ENCODE measurements at regions not wholly inside any gene's neighbourhood (a gene's known extent, or its start where the extent isn't known, plus 50 kb on each side); places are given as distances from the start of the nearest gene placed in this dataset.
A peak's percentile ranks its signal among the peaks of the same experiment; 100 is the strongest.

GRCh38 chr14:71625175-71625574 is 307.1 kb upstream of the RGS6 start:
- DNase-seq (ENCODE audit: low read depth in 1 of 2, low spot score in 1 of 2) = peak; percentile 1 to 57
- Histone ChIP-seq H3K27me3 (ENCODE audit: insufficient read depth, poor library complexity, severe bottlenecking) (no peaks in the 10 kb centered on the region), H3K4me3 (replicated peaks; ENCODE audit: insufficient read depth, low read length) (no peak overlapping the region), H3K27ac (replicated peaks) (no peak overlapping the region)
- TF ChIP-seq POLR2AphosphoS5 (IDR thresholded peaks at IDR 0.05; ENCODE audit: low read depth) (no peak), GABPA (IDR thresholded peaks at IDR 0.05; ENCODE audit: low read depth) (no peak)
- TF ChIP-seq, protein P1, sequence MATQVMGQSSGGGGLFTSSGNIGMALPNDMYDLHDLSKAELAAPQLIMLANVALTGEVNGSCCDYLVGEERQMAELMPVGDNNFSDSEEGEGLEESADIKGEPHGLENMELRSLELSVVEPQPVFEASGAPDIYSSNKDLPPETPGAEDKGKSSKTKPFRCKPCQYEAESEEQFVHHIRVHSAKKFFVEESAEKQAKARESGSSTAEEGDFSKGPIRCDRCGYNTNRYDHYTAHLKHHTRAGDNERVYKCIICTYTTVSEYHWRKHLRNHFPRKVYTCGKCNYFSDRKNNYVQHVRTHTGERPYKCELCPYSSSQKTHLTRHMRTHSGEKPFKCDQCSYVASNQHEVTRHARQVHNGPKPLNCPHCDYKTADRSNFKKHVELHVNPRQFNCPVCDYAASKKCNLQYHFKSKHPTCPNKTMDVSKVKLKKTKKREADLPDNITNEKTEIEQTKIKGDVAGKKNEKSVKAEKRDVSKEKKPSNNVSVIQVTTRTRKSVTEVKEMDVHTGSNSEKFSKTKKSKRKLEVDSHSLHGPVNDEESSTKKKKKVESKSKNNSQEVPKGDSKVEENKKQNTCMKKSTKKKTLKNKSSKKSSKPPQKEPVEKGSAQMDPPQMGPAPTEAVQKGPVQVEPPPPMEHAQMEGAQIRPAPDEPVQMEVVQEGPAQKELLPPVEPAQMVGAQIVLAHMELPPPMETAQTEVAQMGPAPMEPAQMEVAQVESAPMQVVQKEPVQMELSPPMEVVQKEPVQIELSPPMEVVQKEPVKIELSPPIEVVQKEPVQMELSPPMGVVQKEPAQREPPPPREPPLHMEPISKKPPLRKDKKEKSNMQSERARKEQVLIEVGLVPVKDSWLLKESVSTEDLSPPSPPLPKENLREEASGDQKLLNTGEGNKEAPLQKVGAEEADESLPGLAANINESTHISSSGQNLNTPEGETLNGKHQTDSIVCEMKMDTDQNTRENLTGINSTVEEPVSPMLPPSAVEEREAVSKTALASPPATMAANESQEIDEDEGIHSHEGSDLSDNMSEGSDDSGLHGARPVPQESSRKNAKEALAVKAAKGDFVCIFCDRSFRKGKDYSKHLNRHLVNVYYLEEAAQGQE (IDR thresholded peaks at IDR 0.05; ENCODE audit: insufficient replicate concordance, low read depth) = no peak

DNA sequence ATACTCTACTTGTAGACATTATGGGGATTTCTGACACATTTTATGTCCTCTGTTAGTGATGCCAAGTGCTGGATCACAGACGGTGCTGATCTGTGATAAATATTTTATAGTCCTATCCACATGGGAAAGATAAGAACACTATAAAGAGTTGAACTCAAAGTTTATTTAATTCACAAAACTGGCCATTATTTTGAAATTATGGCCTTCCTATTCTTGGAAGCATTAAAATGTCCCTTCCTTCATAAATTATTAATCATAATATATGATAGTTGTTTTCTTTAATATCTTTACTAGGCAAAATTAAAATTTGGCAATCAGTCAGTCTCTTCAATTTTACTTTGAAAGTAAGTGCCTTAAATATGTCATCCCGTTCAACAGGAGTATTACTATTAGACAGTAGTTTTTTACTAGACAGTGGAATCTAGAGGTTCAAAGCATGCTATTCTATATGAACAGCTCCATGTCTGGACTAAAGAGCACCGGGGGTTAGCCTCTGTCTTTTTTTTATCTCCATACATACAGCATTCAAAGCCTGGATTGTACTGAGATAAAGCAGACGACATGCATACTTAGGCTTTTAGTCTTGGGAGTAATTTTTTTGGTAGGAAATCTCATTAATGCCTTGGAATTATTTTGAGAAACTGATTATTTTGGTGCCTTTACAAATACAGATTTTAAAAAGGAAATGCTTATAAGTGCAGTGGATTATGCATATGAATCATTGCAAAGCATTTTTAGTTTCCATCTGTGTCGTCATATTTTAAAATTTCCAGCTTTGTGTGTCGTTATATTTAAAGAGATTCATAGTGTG is 306.1 kb upstream of the RGS6 start:
- no peaks in the 10 kb centered on the region for H3K27me3 ChIP-seq (ENCODE audit: insufficient read depth, poor library complexity, severe bottlenecking)
- TF ChIP-seq SPI1 (IDR thresholded peaks at IDR 0.05; ENCODE audit: borderline replicate concordance, low read depth) (no peak), CTCF (IDR thresholded peaks at IDR 0.05; ENCODE audit: insufficient read depth, low read length) (no peak), GABPA (IDR thresholded peaks at IDR 0.05; ENCODE audit: low read depth) (no peak), POLR2AphosphoS5 (IDR thresholded peaks at IDR 0.05; ENCODE audit: low read depth) (no peak)
- TF ChIP-seq, protein P1 (IDR thresholded peaks at IDR 0.05; ENCODE audit: insufficient replicate concordance, low read depth) = no peak
- DNase-seq (ENCODE audit: low read depth in 1 of 2, low spot score in 1 of 2) = no peak
- H3K27ac ChIP-seq (replicated peaks) = no peak overlapping the region
- H3K4me3 ChIP-seq (replicated peaks; ENCODE audit: insufficient read depth, low read length) = no peak overlapping the region

- Histone ChIP-seq H3K4me3 (replicated peaks; ENCODE audit: insufficient read depth, low read length) (no peak overlapping the region), H3K27ac (replicated peaks) (no peak overlapping the region), H3K27me3 (ENCODE audit: insufficient read depth, poor library complexity, severe bottlenecking) (no peaks in the 10 kb centered on the region)
- TF ChIP-seq GABPA (IDR thresholded peaks at IDR 0.05; ENCODE audit: low read depth) = no peak
- no peak for TF ChIP-seq SPI1 (IDR thresholded peaks at IDR 0.05; ENCODE audit: borderline replicate concordance, low read depth)
- no peak for TF ChIP-seq CTCF (IDR thresholded peaks at IDR 0.05; ENCODE audit: insufficient read depth, low read length)
- TF ChIP-seq POLR2AphosphoS5 (IDR thresholded peaks at IDR 0.05; ENCODE audit: low read depth) = no peak
- TF ChIP-seq, protein P1 (IDR thresholded peaks at IDR 0.05; ENCODE audit: insufficient replicate concordance, low read depth) = no peak
- no peak for DNase-seq (ENCODE audit: low read depth in 1 of 2, low spot score in 1 of 2)
Measured at GRCh38 chr14:71628433-71628832, 303.8 kb upstream of the RGS6 start.
